Body of pancreas (tissue), 4 donors: ENCODE measurements at regions not wholly inside any gene's neighbourhood (a gene's known extent, or its start where the extent isn't known, plus 50 kb on each side); places are given as distances from the start of the nearest gene placed in this dataset.

ENCODE experiments used
- ATAC-seq: fragments of 150-250 bp; one replicate; pipeline ENCODE4 v1.9.1; 2016
- DNase-seq, 4 donors: peaks; one replicate each; pipeline ENCODE4 v3.0.0-alpha.2; 2019
- H3K27ac ChIP-seq, 4 donors: fragments of 200-600 bp; sonication (generic); 1 replicate in 3 of 4; 2 replicates in 1 of 4; pipeline versions ENCODE4 v1.5.1 to v1.6.1; 2016 to 2019; ENCODE audit warnings: mild to moderate bottlenecking in 1 of 4, mixed read lengths in 1 of 4, moderate library complexity in 1 of 4
- H3K27me3 ChIP-seq, 2 donors: fragments of 200-600 bp; sonication (generic); one replicate each; pipeline ENCODE4 v1.6.0; 2016; ENCODE audit warnings: mild to moderate bottlenecking in 1 of 2
- H3K36me3 ChIP-seq, 2 donors: fragments of 200-600 bp; sonication (generic); replicated peaks in 1 of 2; 2 replicates each; pipeline ENCODE4 v1.5.1; 2016; ENCODE audit warnings: low read depth in 2 of 2; ENCODE audit not compliant: insufficient read depth in 1 of 2
- H3K4me1 ChIP-seq: fragments of 200-600 bp; sonication (generic); one replicate; pipeline ENCODE4 v1.6.0; 2016
- H3K4me3 ChIP-seq, 2 donors: fragments of 200-600 bp; sonication (generic); 1 replicate in 1 of 2; 2 replicates in 1 of 2; pipeline ENCODE4 v1.5.1; 2016 to 2019
- H3K9me3 ChIP-seq, 3 donors: fragments of 200-600 bp; sonication (generic); 1 replicate in 2 of 3; 2 replicates in 1 of 3; pipeline ENCODE4 v1.5.1; 2016
- CTCF ChIP-seq, 7 experiments: fragments of 450-650 bp in 4 of 7; fragments of 200-600 bp in 3 of 7; sonication (generic) in 3 of 7; IDR thresholded peaks; one replicate each; pipeline ENCODE4 v1.5.1; 2016 to 2019; ENCODE audit warnings: antibody characterized with exemption in 7 of 7
- POLR2A ChIP-seq, 3 donors: fragments of 450-650 bp; IDR thresholded peaks; one replicate each; pipeline ENCODE4 v1.6.1; 2016; ENCODE audit warnings: antibody characterized with exemption in 3 of 3, mild to moderate bottlenecking in 2 of 3
- WGBS, 2 donors: methylation state at CpG; one replicate each; pipeline ENCODE4 v1.1.5; 2017; 5-methylcytosine and 5-hydroxymethylcytosine counted together
- intact Hi-C: fragments of 100-400 bp; cut with DNase I; formaldehyde crosslinking; loops from one replicate; pipeline ENCODE4 v1.15.1; 2023

- no peaks in the 10 kb centered on the region for H3K9me3 ChIP-seq
- H3K4me1 ChIP-seq = no peaks in the 10 kb centered on the region
- DNase-seq = no peak
- WGBS, 2 donors = 61 to 68% methylated on average over 8 of the region's 8 CpGs
- ATAC-seq = no peak
- H3K27ac ChIP-seq = no peak overlapping the region
- no peaks in the 10 kb centered on the region for H3K27me3 ChIP-seq
- no peak for TF ChIP-seq POLR2A (IDR thresholded peaks at IDR 0.05)
- intact Hi-C loops = no loop called here
- no peak overlapping the region for H3K4me3 ChIP-seq
- no peaks in the 10 kb centered on the region for H3K36me3 ChIP-seq
These were observed 355.3 kb downstream of the TCERG1L start for GRCh38 chr10:130956251-130956650.

GRCh38 chr10:130957423-130957822 lies 354.1 kb downstream of the TCERG1L start:
- Histone ChIP-seq H3K27me3 (no peaks in the 10 kb centered on the region), H3K4me3 (no peak overlapping the region), H3K4me1 (no peaks in the 10 kb centered on the region), H3K27ac (no peak overlapping the region), H3K36me3 (no peaks in the 10 kb centered on the region), H3K9me3 (no peaks in the 10 kb centered on the region)
- no peak for DNase-seq
- no peak for ATAC-seq
- intact Hi-C loops = no loop called here
- WGBS, 2 donors = 44 to 70% methylated on average over 3 to 5 of the region's 5 CpGs
- TF ChIP-seq POLR2A (IDR thresholded peaks at IDR 0.05) = no peak
- TF ChIP-seq CTCF (IDR thresholded peaks at IDR 0.05) = no peak

- no peaks in the 10 kb centered on the region for H3K4me1 ChIP-seq
- no peak for TF ChIP-seq CTCF (IDR thresholded peaks at IDR 0.05)
- no peak for TF ChIP-seq POLR2A (IDR thresholded peaks at IDR 0.05)
- no peaks in the 10 kb centered on the region for H3K36me3 ChIP-seq
- H3K27ac ChIP-seq = no peak overlapping the region
- WGBS, 2 donors = 55 to 77% methylated on average over 6 of the region's 6 CpGs
- H3K9me3 ChIP-seq = no peaks in the 10 kb centered on the region
- intact Hi-C loops = no loop called here
- ATAC-seq (no peak), DNase-seq (no peak)
- no peaks in the 10 kb centered on the region for H3K27me3 ChIP-seq
- H3K4me3 ChIP-seq = no peak overlapping the region
These were observed 353.5 kb downstream of the TCERG1L start for GRCh38 chr10:130958003-130958402.

- DNase-seq = no peak
- ATAC-seq = no peak
- no peaks in the 10 kb centered on the region for H3K36me3 ChIP-seq
- H3K4me1 ChIP-seq = no peaks in the 10 kb centered on the region
- TF ChIP-seq POLR2A (IDR thresholded peaks at IDR 0.05) (no peak), CTCF (IDR thresholded peaks at IDR 0.05) (no peak)
- H3K9me3 ChIP-seq = no peaks in the 10 kb centered on the region
- intact Hi-C loops = no loop called here
- H3K27ac ChIP-seq = no peak overlapping the region
- H3K4me3 ChIP-seq = no peak overlapping the region
- 68 to 86% methylated on average over 9 to 16 of the region's 16 CpGs for WGBS, 2 donors
- no peaks in the 10 kb centered on the region for H3K27me3 ChIP-seq
These were observed 352.4 kb downstream of the TCERG1L start for GRCh38 chr10:130958981-130959751.

GRCh38 chr10:130959752-130960195 lies 351.7 kb downstream of the TCERG1L start:
- H3K27ac ChIP-seq = no peak overlapping the region
- H3K36me3 ChIP-seq = no peaks in the 10 kb centered on the region
- H3K27me3 ChIP-seq = no peaks in the 10 kb centered on the region
- 70 to 76% methylated on average over 8 of the region's 8 CpGs for WGBS, 2 donors
- no peak overlapping the region for H3K4me3 ChIP-seq
- no peaks in the 10 kb centered on the region for H3K9me3 ChIP-seq
- ATAC-seq = no peak
- no peaks in the 10 kb centered on the region for H3K4me1 ChIP-seq
- intact Hi-C loops = no loop called here
- DNase-seq = no peak
- TF ChIP-seq CTCF (IDR thresholded peaks at IDR 0.05) = no peak
